ENCODE measurements at regions not wholly inside any gene's neighbourhood (a gene's known extent, or its start where the extent isn't known, plus 50 kb on each side); places are given as distances from the start of the nearest gene placed in this dataset.

GRCh38 chr12:43009846-43010240 is 420.3 kb upstream of the PRICKLE1 start:
- TF ChIP-seq CTCF (IDR thresholded peaks at IDR 0.05) (no peak), POLR2A (IDR thresholded peaks at IDR 0.05) (no peak)

Data from Peyer's patch (tissue), 4 donors.